GM19467 (cell line): ENCODE measurements at regions not wholly inside any gene's neighbourhood (a gene's known extent, or its start where the extent isn't known, plus 50 kb on each side); places are given as distances from the start of the nearest gene placed in this dataset.

Experiments used
- ATAC-seq: cut with Tn5 transposase; IDR thresholded peaks from one replicate; pipeline ENCODE4 v1.9.1; 2021; ENCODE audit warnings: mild to moderate bottlenecking, moderate library complexity; ENCODE audit not compliant: unreplicated experiment

DNA sequence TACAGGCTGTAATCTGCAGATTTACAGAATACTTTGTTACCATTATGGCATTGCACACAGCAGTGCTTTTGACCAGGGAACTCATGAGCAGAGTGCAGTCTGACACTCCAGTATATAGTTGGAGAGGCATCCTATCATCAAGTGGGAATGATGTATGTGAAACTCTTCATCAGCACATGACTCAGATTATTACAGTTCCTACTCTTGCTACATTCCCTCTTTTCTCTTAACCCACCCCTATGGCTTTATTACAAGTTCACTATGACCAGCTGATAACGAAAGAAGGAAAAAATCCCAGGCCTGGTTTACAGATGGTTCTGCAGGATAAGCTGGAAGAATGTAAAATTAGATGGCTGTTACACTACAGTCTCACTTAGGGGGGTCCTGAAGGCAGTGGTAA is 385.9 kb downstream of the RASEF start:
- no peak for ATAC-seq

DNA sequence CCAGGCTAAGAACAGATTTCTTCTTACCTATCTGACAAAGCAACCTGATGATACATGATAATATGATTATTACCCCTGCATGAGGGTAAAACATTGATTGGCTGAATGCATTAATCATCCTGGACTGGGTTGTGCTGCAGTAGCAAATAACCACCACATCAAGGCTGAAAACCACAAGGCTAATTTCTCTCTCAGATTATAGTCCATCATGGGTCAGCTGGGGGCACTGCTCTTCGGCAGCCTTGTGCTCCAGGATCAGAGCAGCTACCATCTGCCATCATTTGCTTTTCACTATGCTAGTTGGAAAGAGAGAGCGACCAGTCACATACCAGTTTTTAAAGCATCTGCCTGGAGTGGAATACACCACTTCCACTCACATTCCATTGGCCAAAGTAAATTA is 383.5 kb downstream of the RASEF start:
- ATAC-seq: no peak

DNA sequence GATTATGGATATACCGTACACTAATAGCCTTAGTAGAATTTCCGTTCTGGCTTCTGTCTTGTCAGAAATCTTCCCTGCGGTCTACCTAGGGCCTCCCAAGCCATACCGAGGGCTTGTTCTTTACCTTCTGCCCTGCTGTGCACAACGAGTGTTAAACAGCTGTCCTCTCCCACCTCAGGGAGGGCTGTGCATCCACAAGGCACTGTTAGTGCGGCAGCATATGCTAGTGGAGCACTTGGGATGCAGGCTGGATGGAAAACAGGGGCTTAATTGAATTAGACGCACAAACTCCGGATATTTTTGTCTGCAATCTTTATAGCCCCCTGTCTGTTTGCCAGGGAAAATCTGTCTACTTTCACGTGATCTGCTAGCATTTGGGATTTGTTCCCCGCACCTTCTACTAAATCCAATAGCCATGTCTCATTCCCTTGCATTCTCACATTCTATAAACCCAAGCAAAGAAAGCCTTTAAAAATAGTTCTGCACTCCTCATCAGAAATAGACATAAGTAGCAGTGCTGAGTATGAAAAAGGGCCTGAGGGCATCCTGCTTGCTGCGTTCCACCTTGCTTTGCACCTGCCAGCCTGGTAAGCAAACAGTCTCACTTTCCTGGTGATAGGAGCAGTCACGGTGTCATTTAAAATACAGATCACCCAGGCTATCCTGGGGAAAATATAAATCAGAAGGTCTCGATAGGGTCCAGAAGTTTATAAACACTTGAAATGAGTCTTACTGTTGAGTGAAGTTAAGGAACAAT is 382.6 kb downstream of the RASEF start:
- ATAC-seq: no peak

DNA sequence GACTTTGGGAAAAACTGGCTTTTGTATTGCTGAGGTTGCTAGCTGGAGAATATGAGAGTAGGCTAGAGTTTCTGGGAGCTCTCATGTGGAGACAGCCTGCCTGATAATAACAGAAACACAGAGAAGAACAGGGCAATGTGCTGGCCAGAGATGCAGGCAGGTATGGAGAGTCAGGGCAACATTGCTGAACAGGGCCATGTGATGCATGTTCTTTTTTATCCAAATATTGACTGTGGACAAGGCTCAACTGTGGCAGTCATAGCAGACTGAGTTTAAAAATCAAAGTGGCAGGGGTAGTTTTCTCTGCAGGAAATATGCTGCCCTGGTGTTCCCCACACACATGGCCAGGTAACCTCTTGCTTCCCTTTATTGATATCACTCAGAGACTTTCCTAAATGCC is 381.1 kb downstream of the RASEF start:
- ATAC-seq: no peak

DNA sequence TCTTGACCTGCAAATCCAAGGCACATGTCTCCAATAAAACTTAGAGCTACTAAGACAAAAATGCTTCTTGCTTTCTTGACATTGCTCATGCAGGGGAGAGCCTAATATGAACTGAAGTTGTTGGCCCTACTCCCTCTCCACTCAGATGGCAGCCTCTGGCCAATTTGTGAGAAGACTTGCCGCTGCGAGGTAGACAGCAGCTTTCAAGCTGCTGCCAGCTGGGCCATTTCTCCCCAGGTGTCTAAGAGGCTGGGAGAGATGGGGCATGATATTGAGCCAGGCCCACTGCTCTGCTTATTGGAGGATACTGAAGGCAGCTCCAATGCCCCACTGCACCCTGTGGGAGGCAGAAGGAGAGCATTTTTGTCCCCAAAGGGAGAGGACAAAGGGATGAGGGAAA is 380.5 kb downstream of the RASEF start:
- no peak for ATAC-seq

DNA sequence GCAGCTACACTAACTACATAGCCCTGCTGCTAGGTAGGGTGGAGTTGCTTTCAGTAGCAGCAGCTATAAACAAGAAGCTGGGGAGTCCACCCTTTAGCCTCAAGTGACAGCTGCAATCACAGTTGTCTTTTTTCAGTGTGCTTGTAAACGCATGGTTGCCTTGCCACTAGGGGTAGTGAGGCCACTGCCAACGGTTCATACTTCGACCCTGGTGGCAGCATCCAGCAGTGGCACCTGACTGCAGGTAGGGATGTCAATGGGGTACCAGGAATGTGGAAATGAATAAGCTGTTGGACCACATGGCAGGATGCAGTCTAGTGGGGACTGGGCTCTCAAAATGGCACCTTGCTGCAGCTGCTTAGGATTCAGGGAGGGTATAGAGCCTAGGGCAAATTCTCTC is 367.2 kb downstream of the RASEF start:
- ATAC-seq: no peak

DNA sequence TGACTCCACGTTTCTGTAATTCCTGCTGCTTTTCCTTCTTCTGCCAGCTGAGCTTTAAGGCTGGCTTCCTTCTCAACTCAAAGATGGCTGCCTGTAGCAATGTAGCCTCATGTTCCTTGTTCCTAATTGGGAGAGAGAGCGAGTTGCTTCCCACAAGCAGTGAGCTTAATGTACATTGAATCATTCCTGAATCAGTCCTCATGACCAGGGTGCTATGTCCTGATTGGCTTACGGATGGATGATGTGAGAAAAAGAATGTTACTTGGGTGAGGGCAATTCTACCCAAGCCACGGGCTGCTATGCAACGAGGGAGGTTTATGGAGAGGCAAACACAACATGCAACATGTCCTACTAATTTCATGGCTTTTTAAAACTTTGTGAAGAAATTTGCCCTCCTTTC is 356.2 kb downstream of the RASEF start:
- ATAC-seq: no peak

DNA sequence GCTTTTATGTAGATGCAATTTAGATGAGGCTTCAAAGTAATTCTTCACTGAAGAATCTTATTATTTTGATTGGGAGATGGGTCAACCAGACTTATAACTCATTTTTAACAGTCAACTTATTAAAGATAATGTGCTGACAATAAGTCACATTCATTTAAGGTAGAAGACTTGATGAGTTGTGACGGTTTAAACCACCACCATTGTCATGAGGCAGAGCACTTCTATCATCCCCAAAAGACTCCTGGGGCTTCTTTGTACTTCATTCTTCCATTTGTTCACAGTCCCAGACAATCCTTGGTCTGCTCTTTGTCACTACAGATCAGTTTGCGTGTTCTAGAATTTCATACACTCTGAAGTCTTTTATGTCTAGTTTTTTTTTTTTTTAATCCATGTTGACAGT is 346.1 kb downstream of the RASEF start:
- ATAC-seq: no peak

DNA sequence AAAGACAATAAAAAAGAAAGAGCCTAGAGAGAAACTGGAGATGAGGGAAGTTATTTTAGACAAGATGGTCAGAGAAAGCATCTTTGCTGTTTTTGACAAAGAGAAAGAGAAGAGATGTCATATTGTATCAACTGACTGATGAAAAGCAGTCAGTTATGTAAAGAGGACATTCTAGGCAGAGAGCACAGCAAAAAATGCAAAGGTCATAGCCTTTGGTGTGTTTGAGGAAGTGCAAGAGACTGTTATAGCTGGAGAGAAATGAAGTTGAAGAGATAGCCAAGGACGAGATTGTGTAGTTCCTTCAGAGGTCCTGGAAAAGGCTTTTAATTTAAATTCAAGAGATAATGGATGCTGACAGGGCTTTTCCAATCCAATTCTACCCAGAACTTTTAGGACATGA is 342.4 kb downstream of the RASEF start:
- no peak for ATAC-seq

DNA sequence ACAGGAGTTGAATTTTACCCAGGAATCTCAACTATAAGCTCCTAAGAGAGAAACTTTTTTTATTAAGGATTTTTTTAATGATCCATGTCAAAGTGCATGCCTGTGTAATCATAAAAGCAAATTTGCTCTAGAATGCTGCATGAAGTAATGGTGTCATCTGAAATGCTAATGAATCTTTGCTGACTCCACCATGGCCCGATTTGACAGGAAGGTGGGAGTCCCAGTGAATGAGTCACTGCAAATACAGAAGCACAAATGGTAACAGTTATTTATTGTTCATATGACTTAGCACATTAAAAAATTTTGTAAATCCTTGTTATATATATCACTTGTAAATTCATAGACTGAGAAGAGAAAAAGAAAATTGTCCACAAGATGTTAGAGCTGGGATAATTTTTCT is 341.3 kb downstream of the RASEF start:
- ATAC-seq: no peak

DNA sequence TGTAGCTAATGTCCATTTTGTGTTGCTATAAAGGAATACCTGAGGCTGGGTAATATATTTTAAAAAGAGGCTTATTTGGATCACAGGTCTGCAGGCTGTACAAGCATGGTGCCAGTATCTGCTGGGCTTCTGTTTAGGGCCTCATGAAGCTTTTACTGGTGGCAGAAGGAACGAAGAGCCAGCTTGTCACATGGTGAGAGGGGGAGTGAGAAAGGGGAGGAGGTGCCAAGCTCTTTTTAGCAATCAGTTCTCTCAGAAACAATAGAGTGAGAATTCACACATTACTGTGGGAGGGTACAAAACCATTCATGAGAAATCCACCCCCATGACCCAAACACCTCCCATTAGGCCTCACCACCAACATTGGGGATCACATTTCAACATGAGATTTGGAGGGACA is 340.9 kb downstream of the RASEF start:
- no peak for ATAC-seq

DNA sequence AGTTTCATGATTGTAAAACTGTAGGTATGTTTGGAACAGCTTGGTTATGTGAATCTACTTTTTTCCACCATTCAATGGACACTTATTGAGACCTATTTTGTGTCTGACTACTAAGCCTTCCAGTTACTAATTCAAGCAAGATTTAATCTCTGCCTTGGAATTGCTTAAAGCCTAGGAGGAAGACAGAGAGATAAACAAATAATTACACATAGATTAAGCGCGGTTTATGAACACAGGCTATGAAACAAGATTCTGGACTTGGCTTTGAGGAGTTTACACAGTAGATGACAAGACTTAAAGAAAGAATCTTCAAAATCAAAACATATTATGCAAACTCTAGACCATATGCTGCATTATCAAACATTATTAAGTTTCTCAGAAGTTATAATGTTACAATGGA is 340.4 kb downstream of the RASEF start:
- no peak for ATAC-seq

DNA sequence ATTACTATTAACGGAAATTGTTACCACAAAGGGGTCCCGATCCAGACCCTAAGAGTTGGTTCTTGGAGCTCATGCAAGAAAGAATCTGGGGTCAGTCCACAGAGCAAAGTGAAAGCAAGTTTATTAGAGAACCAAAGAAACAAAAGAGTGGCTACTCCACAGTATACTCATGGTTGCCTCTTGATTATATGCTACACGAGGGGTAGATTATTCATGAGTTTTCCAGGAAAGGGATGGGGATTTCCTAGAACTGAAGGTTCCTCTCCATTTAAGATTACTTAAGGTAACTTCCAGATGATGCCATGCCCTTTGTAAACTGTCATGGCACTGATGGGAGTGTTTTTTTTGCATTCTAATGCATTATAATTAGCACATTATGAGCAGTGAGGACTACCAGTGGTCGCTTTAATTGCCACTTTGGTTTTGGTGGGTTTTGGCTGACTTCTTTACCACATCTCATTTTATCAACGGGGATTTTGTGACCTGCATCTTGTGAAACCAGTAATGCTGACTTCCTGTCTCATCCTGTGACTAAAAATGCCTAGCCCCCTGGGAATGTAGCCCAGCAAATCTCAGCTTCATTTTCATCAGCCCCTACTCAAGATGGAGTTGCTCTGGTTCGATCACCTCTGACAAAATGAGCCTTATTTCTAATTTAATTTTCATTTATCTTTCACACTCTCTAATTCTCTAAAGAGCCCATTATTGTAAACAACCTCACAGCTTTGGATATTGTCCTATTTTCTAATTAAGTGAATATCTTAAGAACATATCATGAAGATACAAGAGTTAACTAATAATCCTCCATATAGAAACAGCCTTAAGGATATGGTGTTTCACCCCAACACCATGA is 336.3 kb downstream of the RASEF start:
- no peak for ATAC-seq

DNA sequence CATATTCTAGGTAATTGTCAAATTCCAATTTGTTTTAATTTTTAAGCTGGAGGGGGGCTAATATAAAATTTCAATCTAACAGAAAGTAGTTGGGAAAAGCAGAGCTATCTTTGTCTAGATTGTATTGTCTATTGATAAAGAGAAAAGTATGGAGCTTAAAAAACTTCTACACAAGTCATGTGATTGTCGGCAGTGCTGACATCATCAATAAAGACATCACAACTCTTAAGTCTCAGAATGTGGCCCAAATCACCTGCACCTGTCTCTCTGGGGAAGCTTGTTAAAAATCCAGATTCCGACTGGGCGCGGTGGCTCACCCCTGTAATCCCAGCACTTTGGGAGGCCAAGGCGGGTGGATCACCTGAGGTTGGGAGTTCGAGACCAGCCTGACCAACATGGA is 333.8 kb downstream of the RASEF start:
- no peak for ATAC-seq

DNA sequence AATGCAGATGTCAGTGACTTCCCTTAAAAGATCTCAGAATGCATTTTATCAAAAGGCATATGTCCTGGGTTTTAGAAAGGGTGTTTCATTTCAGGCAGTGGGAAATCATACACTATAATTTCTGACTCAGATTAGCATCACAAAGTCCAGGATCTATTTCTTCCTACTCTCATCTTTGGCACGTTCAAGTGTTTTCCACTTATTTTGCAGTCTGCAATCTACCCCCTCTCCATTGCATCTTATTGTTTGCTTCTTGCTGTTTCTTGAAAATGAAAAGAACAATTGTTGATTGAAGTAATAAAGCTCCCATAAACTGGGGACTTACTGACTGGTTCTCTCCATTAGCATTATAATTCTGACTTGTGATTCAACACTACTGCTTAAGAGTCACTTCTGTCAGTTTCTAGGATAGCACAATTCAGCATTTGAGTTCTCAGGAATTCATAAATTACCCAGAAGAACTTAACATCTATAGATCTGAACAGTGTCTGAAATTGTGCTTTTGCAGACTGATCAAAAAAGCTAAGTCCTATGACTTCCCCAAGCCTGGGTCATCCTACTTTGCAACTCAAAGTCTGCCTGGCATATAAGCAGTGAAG is 332.9 kb downstream of the RASEF start:
- no peak for ATAC-seq

DNA sequence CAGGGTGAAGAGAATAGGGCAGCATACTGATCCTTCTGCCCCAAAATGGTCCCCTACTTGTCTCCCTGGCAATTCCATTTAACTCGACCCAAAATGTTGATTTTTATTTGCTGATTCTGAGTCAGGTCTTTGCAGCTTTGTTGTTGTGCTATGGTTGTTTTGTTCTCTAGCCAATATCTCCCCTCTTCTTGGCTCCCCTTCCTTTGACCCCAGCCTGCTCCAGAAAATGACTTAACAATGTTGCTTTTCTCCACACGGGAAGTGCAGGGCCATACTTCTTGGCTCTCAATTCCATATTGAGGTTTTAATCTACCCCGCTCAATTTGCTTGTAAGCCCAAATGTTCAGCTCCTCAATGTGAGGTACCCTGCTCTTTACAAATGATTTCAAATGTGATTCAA is 330.0 kb downstream of the RASEF start:
- no peak for ATAC-seq

DNA sequence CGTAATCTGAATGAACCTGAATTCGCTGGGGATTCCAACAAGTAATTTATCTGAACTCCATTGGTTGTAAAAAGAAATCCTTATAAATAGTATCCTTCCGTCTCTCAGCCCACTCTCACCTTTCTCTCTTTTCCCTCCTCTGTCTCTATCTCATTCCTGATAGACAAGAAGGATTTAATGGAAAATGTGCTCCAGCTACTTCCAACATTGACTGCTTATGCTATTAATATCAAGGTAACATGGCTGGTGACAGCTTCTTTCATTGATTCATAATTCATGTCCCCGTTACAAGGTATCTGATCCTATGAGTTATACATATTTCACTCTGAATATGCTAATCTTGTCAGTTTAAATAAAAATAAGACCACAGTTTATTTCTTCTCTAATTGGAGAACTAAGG is 326.8 kb downstream of the RASEF start:
- no peak for ATAC-seq

DNA sequence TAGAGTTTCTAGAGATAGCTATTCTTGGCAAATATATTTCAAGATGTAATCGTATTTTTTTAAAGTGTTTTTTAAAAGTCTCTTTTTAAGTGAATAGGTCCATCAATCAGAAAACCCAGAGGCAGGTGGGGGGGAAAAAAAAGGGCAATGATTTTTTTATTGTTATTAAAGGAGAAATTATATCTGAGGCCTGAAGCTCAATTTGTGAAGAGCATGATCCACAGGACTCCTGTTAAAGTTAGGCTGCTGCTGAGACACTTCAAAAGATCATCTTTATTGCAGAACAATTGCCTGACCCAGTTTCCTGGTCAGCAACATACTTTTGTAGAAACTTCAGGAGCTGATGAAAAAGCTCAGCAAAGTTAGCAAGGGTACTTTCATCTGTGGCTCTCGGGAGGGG is 326.2 kb downstream of the RASEF start:
- ATAC-seq: no peak

DNA sequence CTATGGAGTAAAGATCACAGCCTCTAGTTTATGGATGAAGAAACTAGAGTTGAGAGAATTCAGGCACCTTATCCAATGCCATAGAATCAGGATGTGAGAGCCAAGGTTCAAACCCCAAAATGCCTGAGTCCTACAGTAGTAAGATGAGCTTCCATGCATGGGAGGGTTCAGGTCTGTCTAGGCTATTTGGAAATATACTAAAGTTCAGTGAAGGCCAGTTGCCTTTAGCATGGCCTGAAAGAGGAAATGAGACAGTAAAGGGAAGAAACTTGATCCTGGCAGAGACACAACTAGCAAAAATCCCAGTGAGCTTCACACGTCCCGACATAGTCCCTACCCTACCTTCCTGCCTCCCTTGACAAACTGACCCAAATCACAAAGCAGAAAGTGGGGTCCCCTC is 317.0 kb downstream of the RASEF start:
- no peak for ATAC-seq

DNA sequence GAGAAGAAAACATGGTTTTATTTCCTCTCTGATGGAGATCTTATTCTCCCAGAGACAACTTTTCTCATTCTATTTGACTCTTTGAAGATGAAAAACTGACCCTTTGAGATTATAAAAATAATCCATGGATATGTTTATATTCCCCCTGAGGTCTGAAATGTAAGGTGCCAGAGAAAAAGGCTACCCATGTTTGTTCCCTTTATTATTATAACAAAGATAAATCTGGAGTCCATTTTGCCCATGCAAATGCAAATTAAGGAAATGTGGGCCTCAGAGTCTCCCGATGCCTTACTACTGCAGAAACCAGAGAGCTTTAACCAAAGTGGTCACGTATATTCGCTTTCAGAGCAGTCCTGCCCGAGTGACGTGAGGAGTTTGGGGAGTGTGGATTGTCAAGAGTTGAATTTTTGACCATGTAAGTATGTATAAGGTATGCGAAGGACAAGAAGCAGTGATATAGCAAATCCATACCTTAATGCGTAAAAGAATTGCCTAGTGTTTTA is 312.5 kb downstream of the RASEF start:
- no peak for ATAC-seq

DNA sequence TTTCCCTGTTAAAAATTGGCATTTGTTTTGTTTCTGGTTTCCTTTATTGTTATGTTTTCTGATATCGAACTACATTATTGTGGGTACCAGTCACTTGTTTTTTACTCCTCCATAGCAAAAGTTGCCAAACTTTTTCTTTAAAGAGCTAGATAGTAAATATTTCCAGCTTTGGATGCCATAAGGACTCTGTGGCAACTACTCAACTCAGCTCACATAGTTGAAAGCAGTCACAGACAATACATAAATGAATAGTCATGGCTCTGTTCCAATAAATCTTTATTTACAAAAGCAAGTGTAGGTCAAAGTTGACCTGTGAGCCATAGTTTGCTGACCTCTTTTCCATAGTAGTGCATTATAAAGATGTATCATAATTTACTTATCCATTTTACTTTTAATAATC is 305.0 kb downstream of the RASEF start:
- no peak for ATAC-seq

DNA sequence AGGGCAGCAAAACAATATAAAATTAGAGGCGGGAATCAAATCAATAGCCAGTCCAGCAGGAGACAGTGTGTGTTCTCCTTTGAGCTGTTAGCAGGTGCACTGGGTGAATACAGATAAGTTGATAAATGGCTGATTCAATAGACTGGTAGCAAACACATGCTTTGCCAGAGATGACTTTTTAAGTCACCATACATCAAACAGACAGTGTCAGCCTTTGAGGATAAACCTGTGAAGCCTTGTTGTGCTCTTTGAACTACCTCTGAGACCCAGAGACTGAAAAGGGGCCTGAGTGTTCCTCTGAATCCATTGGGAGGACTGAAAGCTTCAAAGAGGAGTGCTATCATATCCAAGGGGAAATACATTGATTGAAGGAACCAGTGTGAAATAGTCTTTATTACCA is 301.9 kb downstream of the RASEF start:
- no peak for ATAC-seq
